Upper lobe of left lung (tissue), 6 donors: ENCODE measurements at regions not wholly inside any gene's neighbourhood (a gene's known extent, or its start where the extent isn't known, plus 50 kb on each side); places are given as distances from the start of the nearest gene placed in this dataset.
"Not testable (repeated sequence)": the region's sequence is repeated elsewhere in the genome, so short reads cannot be mapped to it uniquely, and the experiment has no call there.

Source experiments
- ATAC-seq, 2 donors: fragments of 200-7000 bp; cut with Tn5 transposase; one replicate each; pipeline ENCODE4 v1.9.1; 2022; ENCODE audit warnings: mild to moderate bottlenecking in 2 of 2, moderate library complexity in 2 of 2; ENCODE audit not compliant: low FRiP score in 2 of 2
- DNase-seq, 2 donors: peaks; one replicate each; pipeline ENCODE4 v3.0.0-alpha.2; 2019 to 2020
- H3K27ac ChIP-seq, 4 donors: fragments of 200-600 bp; sonication (generic); one replicate each; pipeline ENCODE4 v1.5.1; 2016 to 2019
- H3K27me3 ChIP-seq, 4 donors: fragments of 200-600 bp; sonication (generic); one replicate each; pipeline ENCODE4 v1.5.1; 2017 to 2019
- H3K36me3 ChIP-seq, 4 donors: fragments of 200-600 bp; sonication (generic); one replicate each; pipeline ENCODE4 v1.5.1; 2016 to 2019
- H3K4me1 ChIP-seq, 4 donors: fragments of 200-600 bp; sonication (generic); one replicate each; pipeline ENCODE4 v1.5.1; 2018 to 2019
- H3K4me3 ChIP-seq, 4 donors: fragments of 200-600 bp; sonication (generic); one replicate each; pipeline ENCODE4 v1.5.1; 2017 to 2019; ENCODE audit warnings: mild to moderate bottlenecking in 2 of 4, moderate library complexity in 1 of 4
- H3K9me3 ChIP-seq, 4 donors: fragments of 200-600 bp; sonication (generic); one replicate each; pipeline ENCODE4 v1.5.1; 2018 to 2019
- CTCF ChIP-seq, 6 experiments: fragments of 450-650 bp in 4 of 6; fragments of 200-600 bp in 2 of 6; sonication (generic) in 2 of 6; IDR thresholded peaks; one replicate each; pipeline ENCODE4 v1.5.1; 2016 to 2019; ENCODE audit warnings: antibody characterized with exemption in 6 of 6
- EP300 ChIP-seq, 4 donors: sonication (generic); formaldehyde crosslinking; IDR thresholded peaks; one replicate each; pipeline ENCODE4 v1.5.1; 2017; ENCODE audit warnings: antibody characterized with exemption in 4 of 4, control low read depth in 2 of 4
- POLR2A ChIP-seq, 4 donors: fragments of 450-650 bp; IDR thresholded peaks; one replicate each; pipeline ENCODE4 v1.5.1; 2016 to 2017; ENCODE audit warnings: antibody characterized with exemption in 4 of 4, mild to moderate bottlenecking in 2 of 4
- POLR2AphosphoS5 ChIP-seq, 2 donors: sonication (generic); formaldehyde crosslinking; IDR thresholded peaks; one replicate each; pipeline ENCODE4 v1.5.1; 2017; ENCODE audit warnings: antibody characterized with exemption in 2 of 2
- WGBS, 2 donors: methylation state at CpG; one replicate each; pipeline ENCODE4 v1.1.5; 2017 to 2018; 5-methylcytosine and 5-hydroxymethylcytosine counted together
- donor health status: DM: no; HTN: no; CAD: no; lungs with moderate emphysema.
- donor health status: DM: no; HTN: yes; CAD: no; lungs with severe emphysema.

GRCh38 chr12:131334835-131335234 is 376.1 kb upstream of the SFSWAP start:
- ATAC-seq (no peak), DNase-seq (no peak)
- H3K36me3 ChIP-seq = no peaks in the 10 kb centered on the region
- TF ChIP-seq POLR2AphosphoS5 (IDR thresholded peaks at IDR 0.05) = no peak
- no peak for TF ChIP-seq POLR2A (IDR thresholded peaks at IDR 0.05)
- TF ChIP-seq EP300 (IDR thresholded peaks at IDR 0.05) = no peak
- no peak for TF ChIP-seq CTCF (IDR thresholded peaks at IDR 0.05)
- H3K4me3 ChIP-seq = no peak overlapping the region
- H3K27me3 ChIP-seq = no peaks in the 10 kb centered on the region
- H3K4me1 ChIP-seq = no peaks in the 10 kb centered on the region
- WGBS, 2 donors = 65% methylated on average over 4 of the region's 4 CpGs
- H3K27ac ChIP-seq = no peak overlapping the region
- H3K9me3 ChIP-seq = no peaks in the 10 kb centered on the region

GRCh38 chr12:131335456-131335855 is 375.4 kb upstream of the SFSWAP start:
- Histone ChIP-seq H3K36me3 (no peaks in the 10 kb centered on the region), H3K27me3 (no peaks in the 10 kb centered on the region), H3K4me1 (no peaks in the 10 kb centered on the region), H3K9me3 (no peaks in the 10 kb centered on the region), H3K27ac (no peak overlapping the region), H3K4me3 (no peak overlapping the region)
- no peak for DNase-seq
- WGBS, 2 donors = 29 to 55% methylated on average over 2 to 4 of the region's 4 CpGs
- TF ChIP-seq POLR2AphosphoS5 (IDR thresholded peaks at IDR 0.05) (no peak), EP300 (IDR thresholded peaks at IDR 0.05) (no peak), POLR2A (IDR thresholded peaks at IDR 0.05) (no peak), CTCF (IDR thresholded peaks at IDR 0.05) (no peak)
- no peak for ATAC-seq

DNA sequence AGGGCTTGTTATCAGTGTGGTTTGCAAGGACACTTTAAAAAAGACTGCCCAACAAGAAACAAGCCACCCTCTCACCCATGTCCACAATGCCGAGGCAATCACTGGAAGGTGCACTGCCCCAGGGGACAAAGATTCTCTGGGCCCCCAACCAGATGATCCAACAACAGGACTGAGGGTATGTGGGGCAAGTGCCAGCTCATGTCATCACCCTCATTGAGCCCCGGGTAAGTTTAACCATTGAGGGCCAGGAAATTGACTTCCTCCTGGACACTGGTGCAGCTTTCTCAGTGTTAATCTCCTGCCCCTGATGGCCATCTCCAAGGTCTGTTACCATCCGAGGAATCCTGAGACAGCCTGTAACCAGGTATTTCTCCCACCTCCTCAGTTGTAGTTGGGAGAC is 373.0 kb upstream of the SFSWAP start:
- DNase-seq, H3K27ac ChIP-seq: not testable (repeated sequence)

GRCh38 chr12:131340616-131341210 is 370.2 kb upstream of the SFSWAP start:
- Histone ChIP-seq H3K27me3 (no peaks in the 10 kb centered on the region), H3K4me3 (no peak overlapping the region), H3K9me3 (no peaks in the 10 kb centered on the region), H3K4me1 (no peaks in the 10 kb centered on the region), H3K36me3 (no peaks in the 10 kb centered on the region), H3K27ac (no peak overlapping the region)
- DNase-seq (no peak), ATAC-seq (peak in 1 of 2 donors; percentile 43)
- 72 to 82% methylated on average over 9 to 13 of the region's 13 CpGs for WGBS, 2 donors
- TF ChIP-seq POLR2A (IDR thresholded peaks at IDR 0.05) (no peak), POLR2AphosphoS5 (IDR thresholded peaks at IDR 0.05) (no peak), EP300 (IDR thresholded peaks at IDR 0.05) (no peak), CTCF (IDR thresholded peaks at IDR 0.05) (no peak)

More for the DNA sequence above, 373.0 kb upstream of the SFSWAP start:
- not testable (repeated sequence) for ATAC-seq, H3K4me3 ChIP-seq, H3K36me3 ChIP-seq, H3K4me1 ChIP-seq, H3K27me3 ChIP-seq, H3K9me3 ChIP-seq
- WGBS, 2 donors = 55 to 83% methylated on average over 3 of the region's 3 CpGs

- ATAC-seq = peak in 1 of 2 donors; percentile 51
- H3K27ac ChIP-seq, H3K27me3 ChIP-seq, DNase-seq, H3K9me3 ChIP-seq, H3K36me3 ChIP-seq, H3K4me1 ChIP-seq, H3K4me3 ChIP-seq: not testable (repeated sequence)
- WGBS, 2 donors = 57 to 94% methylated on average over 2 to 3 of the region's 6 CpGs
Observed at GRCh38 chr12:131341608-131342007, 369.3 kb upstream of the SFSWAP start.

DNA sequence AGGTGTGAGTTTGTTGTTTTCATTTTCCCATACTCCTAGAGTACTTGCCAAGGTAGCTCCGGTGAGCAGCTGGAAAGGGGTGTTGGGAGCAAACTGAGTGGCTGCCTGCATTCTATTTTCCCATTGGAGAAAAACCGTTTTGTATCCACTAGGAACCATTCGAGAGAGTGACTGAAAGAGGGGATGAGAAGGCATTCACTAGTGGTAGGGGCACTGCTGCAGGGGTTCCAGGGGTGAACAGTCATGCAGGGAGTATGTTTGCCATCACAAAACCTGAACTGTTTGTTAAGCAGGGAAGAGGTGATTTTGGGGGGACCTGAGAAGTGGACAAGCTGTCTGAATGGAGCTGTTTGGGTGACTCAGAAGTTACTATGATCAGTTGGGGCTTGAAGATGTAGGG is 367.5 kb upstream of the SFSWAP start:
- H3K9me3 ChIP-seq, H3K4me1 ChIP-seq, H3K27me3 ChIP-seq, H3K27ac ChIP-seq, ATAC-seq, H3K4me3 ChIP-seq, H3K36me3 ChIP-seq, DNase-seq: not testable (repeated sequence)
- 85 to 93% methylated on average over 3 of the region's 3 CpGs for WGBS, 2 donors

DNA sequence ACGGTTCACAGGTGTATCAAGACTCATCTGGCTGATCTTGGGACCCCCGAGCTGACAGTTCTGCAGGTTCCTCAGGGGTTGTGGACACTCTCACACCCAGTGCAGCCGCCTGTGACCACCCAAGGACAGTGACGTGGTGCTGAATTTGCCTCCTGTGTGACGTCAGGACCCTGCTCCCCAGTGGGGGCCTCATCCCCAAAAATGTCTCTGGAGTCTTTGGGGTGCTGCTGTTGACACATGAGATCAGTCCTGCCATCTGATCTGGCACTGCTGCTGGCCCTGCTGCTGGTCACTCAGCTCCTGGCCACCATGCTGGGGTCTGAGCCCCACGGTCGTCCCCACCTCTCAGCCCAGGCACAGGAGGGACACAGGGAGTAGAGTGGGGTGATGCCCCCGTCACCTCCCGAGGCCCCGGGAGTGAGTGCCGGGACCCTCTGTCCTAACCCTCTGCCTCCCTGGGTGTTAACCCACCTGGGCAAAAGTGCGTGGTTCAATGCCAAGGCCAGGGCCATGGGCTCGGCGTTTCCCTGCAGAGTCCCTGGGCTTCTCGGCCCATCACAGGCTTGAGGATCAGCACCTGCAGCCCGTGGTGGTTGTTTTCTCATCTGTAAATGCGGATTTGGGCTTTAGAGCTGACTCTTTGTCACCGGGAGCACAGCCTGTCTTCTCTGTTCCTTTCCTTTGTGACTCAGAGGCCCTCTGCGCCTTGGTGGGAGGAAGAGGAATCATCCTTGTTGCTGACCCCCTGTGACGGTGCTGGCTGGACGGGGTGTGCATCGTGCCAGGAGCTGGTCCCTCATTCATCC is 366.0 kb upstream of the SFSWAP start:
- not testable (repeated sequence) for H3K27ac ChIP-seq, H3K27me3 ChIP-seq, H3K4me3 ChIP-seq, H3K4me1 ChIP-seq, H3K36me3 ChIP-seq, H3K9me3 ChIP-seq
- DNase-seq (peak in 1 of 2 donors; percentile 30), ATAC-seq (peak; percentile 27 to 28)
- WGBS, 2 donors = 73 to 76% methylated on average over 8 to 20 of the region's 22 CpGs
